NOMO-1 treated with DMSO at 0.1 percent for 48 hours (cell line): ENCODE measurements at regions not wholly inside any gene's neighbourhood (a gene's known extent, or its start where the extent isn't known, plus 50 kb on each side); places are given as distances from the start of the nearest gene placed in this dataset.

Experiments
- DNase-seq: peaks from one replicate; lab custom pipeline; 2025; ENCODE audit not compliant: unreplicated experiment; lab: John Stamatoyannopoulos, UW

DNA sequence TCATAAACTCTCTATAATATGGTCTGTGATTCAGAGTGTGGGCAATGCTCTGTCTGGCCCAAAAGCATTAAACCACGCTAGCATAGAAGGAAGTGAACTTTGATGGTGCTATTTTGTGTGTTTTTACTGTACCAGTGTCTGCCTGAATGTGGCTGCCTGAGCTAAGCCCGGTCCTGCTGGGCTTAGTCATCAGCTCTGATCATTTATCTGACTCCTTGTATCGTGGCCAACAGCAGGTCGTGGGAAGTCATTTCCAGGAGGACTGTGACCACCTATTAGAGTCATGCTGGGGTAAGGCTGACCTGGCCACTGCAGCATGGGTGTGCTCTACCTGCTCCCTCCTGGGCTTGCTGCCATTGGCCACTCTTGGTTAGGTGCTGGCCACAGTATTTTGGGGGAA is 239.1 kb upstream of the CEP162 start:
- no peak for DNase-seq

DNA sequence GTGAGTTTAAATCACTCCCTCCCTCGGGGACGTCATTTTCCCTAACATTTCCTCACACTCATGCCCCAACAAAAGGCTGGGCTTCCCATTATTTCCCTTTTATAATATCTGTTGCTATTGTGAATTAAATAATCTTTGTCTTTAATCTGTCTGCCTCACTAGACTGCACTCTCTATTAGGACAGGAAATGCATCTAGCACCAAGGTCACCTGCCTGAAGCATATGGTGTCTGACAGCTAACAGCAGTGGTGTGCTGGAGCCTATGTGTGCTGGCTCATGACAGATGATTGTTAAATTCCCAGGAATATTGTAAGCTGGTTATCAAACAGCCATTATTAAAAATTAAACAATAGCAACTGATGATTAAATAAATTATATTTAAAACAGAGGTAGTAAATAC is 237.0 kb upstream of the CEP162 start:
- no peak for DNase-seq

- DNase-seq = no peak
Measured at GRCh38 chr6:84462698-84463097, 235.3 kb upstream of the CEP162 start.

GRCh38 chr6:84461461-84461860 is 234.0 kb upstream of the CEP162 start:
- DNase-seq = no peak

GRCh38 chr6:84460491-84460890 is 233.0 kb upstream of the CEP162 start:
- no peak for DNase-seq

GRCh38 chr6:84459401-84459800 is 232.0 kb upstream of the CEP162 start:
- DNase-seq = no peak

DNA sequence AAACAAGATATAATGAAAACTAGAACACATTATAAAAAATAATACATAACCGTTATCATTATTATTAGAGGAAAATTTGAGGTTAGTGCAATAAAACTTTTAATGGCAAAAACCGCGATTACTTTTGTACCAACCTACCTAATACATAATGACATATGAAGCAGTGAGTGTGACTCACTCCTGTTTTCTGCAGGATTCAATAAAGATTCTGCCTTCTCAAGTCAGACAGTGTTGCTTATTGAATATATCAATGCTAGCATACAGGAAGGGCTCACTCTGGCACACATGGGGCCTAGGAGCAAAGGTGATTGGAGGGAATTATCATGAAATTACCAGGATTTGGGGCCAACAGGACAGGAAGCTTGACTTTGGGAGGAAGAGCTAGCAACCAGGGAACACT is 230.8 kb upstream of the CEP162 start:
- no peak for DNase-seq

DNA sequence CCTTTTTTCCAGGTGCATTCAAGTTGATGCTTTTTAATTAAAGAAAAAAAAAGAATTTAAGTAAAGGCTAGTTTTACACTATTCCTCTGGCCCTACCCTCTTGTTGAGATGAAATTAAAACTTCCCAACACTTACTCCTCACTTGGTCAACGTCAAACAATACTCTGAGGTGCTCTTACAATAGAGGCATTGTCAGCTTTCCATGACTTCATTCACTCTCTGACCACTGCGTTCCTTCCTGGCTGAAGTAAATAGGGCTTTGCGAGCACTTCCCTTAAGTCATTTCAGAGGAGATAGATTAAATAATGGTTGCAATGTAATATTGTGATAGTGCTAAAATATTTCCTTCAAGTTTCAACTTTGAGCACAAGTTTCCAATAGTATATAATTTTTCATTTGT is 229.8 kb upstream of the CEP162 start:
- no peak for DNase-seq

DNA sequence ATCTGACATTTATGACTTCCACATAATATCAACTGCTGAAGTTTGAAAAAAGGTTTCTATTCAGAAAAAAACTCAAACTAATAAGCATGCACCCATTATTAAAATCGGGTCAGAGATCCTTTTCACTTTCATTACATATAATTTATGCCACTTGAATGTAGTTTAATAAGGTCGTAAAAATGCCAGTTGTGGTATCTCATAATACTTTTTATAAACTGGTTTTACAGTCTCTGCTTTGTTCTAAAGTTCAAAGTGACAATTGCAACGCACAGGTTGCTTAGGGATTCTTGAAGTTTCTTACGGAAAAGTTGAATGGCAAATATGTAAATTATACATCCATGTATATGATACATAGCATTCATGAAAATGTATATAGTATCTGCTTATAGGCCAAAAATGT is 229.4 kb upstream of the CEP162 start:
- no peak for DNase-seq

DNA sequence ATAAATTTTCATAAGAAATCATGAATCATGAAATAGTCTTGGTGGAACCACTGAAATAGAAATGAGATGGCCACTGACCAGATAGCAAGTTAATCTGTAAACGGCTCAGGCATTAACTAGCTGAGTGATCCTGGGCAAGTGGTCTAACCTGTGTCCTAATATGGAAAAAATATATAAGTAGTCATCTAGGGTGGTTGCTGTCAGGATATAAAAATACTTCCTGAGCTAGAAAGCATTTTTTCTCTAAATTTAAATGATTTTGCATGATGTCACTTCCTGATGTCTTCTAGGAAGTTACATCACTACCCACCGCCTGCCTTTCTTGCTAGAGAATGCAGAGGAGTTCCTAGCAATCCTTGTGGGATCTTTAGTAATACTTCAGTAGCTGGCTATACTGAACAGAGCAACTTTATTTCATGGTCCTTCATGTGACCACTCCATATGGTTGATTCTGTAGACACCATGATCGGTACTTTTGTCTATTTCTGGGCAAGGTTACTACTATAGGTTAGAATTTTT is 228.1 kb upstream of the CEP162 start:
- no peak for DNase-seq

DNA sequence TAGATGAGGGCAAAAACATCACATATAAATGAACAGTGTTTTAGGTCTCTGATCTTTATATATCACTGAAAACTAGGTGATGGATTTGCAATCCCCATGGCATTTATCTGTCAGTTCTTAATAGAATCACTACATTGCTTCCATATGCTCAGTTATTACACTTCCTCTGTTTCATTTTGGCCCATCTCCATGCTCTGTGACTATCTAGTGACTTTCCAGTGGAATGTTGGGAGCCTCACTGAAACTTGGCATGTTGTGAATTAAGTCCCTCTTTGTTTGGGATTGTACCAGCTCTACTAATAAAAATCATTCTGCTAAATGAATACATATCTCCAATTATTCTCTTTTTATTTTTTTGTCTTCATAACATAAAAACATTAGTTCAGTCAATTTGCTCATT is 226.1 kb upstream of the CEP162 start:
- no peak for DNase-seq

DNA sequence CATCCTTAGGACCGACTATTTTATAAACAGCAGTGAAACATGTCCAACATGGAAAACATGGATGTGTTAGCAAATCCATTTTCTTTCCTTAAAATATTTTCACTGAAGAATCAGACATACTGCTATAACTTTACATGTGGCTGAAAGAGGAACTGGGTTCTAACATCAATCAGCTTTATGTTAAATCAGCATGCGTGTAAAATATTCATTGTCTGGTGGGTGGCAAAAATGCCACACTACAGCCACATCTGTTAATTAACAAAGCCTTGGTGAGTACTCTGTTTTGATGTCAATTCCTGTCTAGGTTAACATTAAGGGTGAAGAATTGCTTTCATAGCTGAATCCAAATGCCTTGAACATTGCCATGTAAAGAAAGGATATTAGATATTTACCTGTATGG is 222.6 kb upstream of the CEP162 start:
- no peak for DNase-seq

DNA sequence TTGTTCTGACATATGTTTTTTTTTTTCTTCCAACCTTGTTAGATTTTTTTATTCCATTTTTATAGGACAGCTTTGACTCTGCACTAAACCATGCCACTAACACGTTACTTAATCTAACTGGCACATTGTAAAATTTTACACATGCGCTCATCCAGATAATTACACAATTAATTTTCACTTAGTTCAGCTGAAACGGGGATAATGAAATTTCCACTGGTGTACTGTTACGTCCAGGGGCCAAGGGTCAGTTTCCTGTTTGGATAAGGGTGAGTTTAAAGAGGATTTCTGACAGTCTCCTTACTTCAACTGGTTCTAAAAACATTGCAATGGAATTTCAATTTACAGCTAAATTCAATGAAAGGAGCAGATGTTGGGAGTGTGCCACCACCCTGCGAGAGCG is 221.8 kb upstream of the CEP162 start:
- DNase-seq = no peak

GRCh38 chr6:84448331-84448730 is 220.9 kb upstream of the CEP162 start:
- no peak for DNase-seq

DNA sequence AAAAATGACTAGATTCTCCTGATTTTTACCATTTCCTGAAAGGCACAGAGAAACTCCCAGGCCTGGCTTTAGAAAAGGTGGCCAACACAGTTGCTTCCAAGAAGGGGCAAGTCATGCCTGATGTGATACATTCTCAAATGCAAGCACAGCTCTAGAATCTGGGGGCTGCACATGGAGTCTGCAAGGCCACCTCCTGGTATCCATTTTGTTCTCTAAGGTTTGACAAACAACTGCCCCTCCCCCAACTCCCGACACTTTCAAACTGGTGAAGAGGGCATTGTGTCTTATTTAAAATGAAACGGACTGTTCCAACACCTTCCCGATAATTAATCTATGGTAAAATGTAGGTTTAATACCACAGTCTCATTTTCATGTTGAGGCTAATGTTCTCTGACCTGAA is 220.2 kb upstream of the CEP162 start:
- no peak for DNase-seq

DNA sequence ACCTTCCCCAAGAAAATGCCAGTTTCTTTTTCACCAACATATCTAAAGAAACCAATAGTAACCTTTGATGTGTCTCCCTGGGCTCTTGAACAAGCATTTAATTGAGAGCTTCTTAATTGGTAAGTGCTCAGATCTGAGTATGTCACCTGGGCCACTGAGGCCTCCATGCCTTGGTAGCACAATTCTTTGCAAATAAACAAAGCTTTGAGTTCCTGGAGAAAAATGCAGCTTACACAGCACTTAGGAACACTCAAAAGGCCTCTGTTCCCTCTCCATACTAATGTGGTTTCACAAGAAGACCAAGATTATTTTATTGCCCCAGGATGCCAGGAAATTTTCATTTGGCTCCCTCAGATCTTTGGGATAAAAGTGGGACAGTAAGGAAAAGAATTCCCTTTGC is 217.6 kb upstream of the CEP162 start:
- DNase-seq = no peak

- no peak for DNase-seq
Measured at GRCh38 chr6:84442208-84442607, 214.8 kb upstream of the CEP162 start.

DNA sequence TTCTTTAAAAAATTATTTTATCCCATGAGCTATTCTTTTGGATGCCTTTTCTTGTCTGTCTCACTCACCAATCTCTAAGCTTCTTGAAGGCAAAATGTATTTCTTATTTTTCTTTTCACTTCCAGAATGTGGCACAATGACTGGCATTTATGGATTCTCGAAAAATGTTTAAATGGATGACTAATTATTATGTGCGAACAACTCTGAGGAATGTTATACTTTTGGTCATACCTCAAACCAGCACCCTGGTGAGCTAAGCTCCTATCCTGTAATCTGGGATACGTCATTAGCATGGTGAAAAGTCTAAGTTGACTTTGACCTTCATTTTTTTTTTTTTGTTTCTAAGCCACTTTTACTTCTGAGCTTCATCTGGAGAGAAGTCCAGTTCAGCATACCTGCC is 214.0 kb upstream of the CEP162 start:
- DNase-seq = no peak

DNA sequence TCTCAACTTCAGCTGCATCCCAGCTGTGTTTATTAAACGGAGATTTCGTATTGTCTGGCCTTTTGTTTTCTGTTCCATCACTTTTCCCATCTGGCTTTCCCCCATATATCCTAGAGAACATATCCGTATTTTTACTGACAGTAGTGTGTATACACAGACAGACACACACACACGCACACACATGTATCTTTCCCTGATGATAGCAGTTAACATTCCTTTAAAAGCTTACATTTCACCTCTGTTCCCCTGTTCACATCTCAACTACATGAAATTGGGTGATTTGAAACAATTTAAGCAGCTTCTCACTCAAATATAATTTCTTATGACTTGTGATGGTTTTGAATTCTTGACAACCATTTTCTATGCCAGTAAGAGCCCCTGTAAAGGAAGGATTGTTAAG is 207.1 kb upstream of the CEP162 start:
- DNase-seq = no peak

- no peak for DNase-seq
Measured at GRCh38 chr6:84432619-84433018, 205.2 kb upstream of the CEP162 start.

GRCh38 chr6:84428300-84428907 is 201.0 kb upstream of the CEP162 start:
- DNase-seq = peak; percentile 44

- DNase-seq = no peak
Measured at GRCh38 chr6:84425971-84426705, 198.7 kb upstream of the CEP162 start.

- DNase-seq = no peak
Measured at GRCh38 chr6:84424956-84425355, 197.5 kb upstream of the CEP162 start.
